Right lobe of liver (tissue), 4 donors: ENCODE measurements at regions not wholly inside any gene's neighbourhood (a gene's known extent, or its start where the extent isn't known, plus 50 kb on each side); places are given as distances from the start of the nearest gene placed in this dataset.

Source experiments
- CTCF ChIP-seq, 4 donors: fragments of 200-600 bp in 3 of 4; fragments of 450-650 bp in 1 of 4; IDR thresholded peaks; one replicate each; pipeline versions ENCODE4 v1.5.1 to v1.8.0; 2016 to 2022; ENCODE audit warnings: antibody characterized with exemption in 4 of 4, mild to moderate bottlenecking in 2 of 4
- POLR2A ChIP-seq: fragments of 450-650 bp; IDR thresholded peaks from one replicate; pipeline ENCODE4 v1.6.1; 2017; ENCODE audit warnings: antibody characterized with exemption, mild to moderate bottlenecking
- donor health status: DM: no; HTN: no; CAD: no.
- donor health status: DM: no; HTN: no; CAD: no.
- donor health status: DM: no; HTN: yes; CAD: no.

GRCh38 chr15:63441266-63441665 lies 59.6 kb upstream of the CA12 start:
- no peak for TF ChIP-seq POLR2A
- TF ChIP-seq CTCF (IDR thresholded peaks at IDR 0.05), result no peak
